ENCODE measurements at regions not wholly inside any gene's neighbourhood (a gene's known extent, or its start where the extent isn't known, plus 50 kb on each side); places are given as distances from the start of the nearest gene placed in this dataset.

GRCh38 chr1:5634893-5635292, 357.3 kb downstream of the NPHP4 start:
- TF ChIP-seq CTCF (IDR thresholded peaks at IDR 0.05) (no peak), EZH2phosphoT487 (IDR thresholded peaks at IDR 0.05) (no peak), EZH2 (IDR thresholded peaks at IDR 0.05) (no peak)

Measured in neural progenitor cell (in vitro differentiated cells).